Activated naive CD8-positive, alpha-beta T cell treated with anti-CD3 and anti-CD28 coated beads, Interleukin-2, amount 50 U/mL, for 24 hours (primary cell): ENCODE measurements at regions not wholly inside any gene's neighbourhood (a gene's known extent, or its start where the extent isn't known, plus 50 kb on each side); places are given as distances from the start of the nearest gene placed in this dataset.

Experiments used
- ATAC-seq: fragments of 150-1000 bp; cut with Tn5 transposase; one replicate; pipeline ENCODE4 v1.10.0; 2021
- DNase-seq: peaks from one replicate; pipeline ENCODE4 v3.0.0; 2021
- H3K27ac Mint-ChIP-seq: one replicate; pipeline ENCODE4 v1.8.0; 2021; ENCODE audit warnings: mild to moderate bottlenecking, mixed read lengths
- H3K27me3 Mint-ChIP-seq: one replicate; pipeline ENCODE4 v1.8.0; 2021; ENCODE audit warnings: mixed read lengths
- H3K36me3 Mint-ChIP-seq: one replicate; pipeline ENCODE4 v1.8.0; 2021; ENCODE audit warnings: low read depth, mixed read lengths
- H3K4me1 Mint-ChIP-seq: one replicate; pipeline ENCODE4 v1.8.0; 2021; ENCODE audit warnings: mixed read lengths
- H3K4me3 Mint-ChIP-seq: one replicate; pipeline ENCODE4 v1.8.0; 2021; ENCODE audit warnings: mild to moderate bottlenecking, moderate library complexity, mixed read lengths
- H3K9me3 Mint-ChIP-seq: one replicate; pipeline ENCODE4 v1.8.0; 2021; ENCODE audit warnings: mixed read lengths

DNA sequence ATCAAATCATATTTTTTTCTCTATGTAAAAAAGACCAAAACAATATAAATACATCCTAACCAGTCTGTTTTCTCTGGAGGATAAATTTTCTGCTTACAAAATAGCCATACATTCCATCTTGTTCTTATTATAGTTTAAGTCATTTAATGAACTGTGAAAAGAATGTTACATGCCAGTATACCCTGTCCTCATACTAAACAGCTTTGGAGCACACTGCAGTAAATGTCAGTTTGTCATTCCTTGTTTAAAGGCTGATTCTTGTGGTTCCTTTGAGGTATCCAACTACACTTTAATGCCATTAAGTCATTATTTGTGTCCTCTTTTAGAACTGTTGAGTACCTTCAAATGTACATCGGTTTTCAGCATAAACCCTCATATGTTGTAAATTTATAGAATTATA lies 52.7 kb upstream of the DCBLD2 start:
- peaks cover 16% of the 10 kb centered on the region for H3K27me3 Mint-ChIP-seq

GRCh38 chr3:98952404-98952803 lies 50.9 kb upstream of the DCBLD2 start:
- DNase-seq (no peak), ATAC-seq (no peak)
- H3K36me3 Mint-ChIP-seq, result no peaks in the 10 kb centered on the region
- H3K4me1 Mint-ChIP-seq, result no peaks in the 10 kb centered on the region
- no peak overlapping the region for H3K4me3 Mint-ChIP-seq
- H3K27ac Mint-ChIP-seq, result no peak overlapping the region
- H3K27me3 Mint-ChIP-seq, result peaks cover 17% of the 10 kb centered on the region
- no peaks in the 10 kb centered on the region for H3K9me3 Mint-ChIP-seq

More for the DNA sequence above, 52.7 kb upstream of the DCBLD2 start:
- H3K4me1 Mint-ChIP-seq, result no peaks in the 10 kb centered on the region
- no peaks in the 10 kb centered on the region for H3K36me3 Mint-ChIP-seq
- no peak for ATAC-seq
- no peak overlapping the region for H3K27ac Mint-ChIP-seq
- no peak for DNase-seq
- no peaks in the 10 kb centered on the region for H3K9me3 Mint-ChIP-seq
- no peak overlapping the region for H3K4me3 Mint-ChIP-seq
